Right lobe of liver (tissue), 6 donors: ENCODE measurements at regions not wholly inside any gene's neighbourhood (a gene's known extent, or its start where the extent isn't known, plus 50 kb on each side); places are given as distances from the start of the nearest gene placed in this dataset.
A peak's percentile ranks its signal among the peaks of the same experiment; 100 is the strongest.

Experiments used
- ATAC-seq, 4 donors: fragments of 200-7000 bp; cut with Tn5 transposase; one replicate each; pipeline ENCODE4 v1.9.1; 2020; ENCODE audit warnings: mild to moderate bottlenecking in 4 of 4, moderate library complexity in 4 of 4
- DNase-seq, 3 donors: peaks; one replicate each; pipeline ENCODE4 v3.0.0-alpha.2; 2020
- H3K27ac ChIP-seq, 3 donors: fragments of 200-600 bp; one replicate each; pipeline ENCODE4 v1.8.0; 2022
- H3K27me3 ChIP-seq, 2 donors: fragments of 200-600 bp; one replicate each; pipeline ENCODE4 v1.8.0; 2022
- H3K36me3 ChIP-seq, 4 donors: fragments of 200-600 bp; sonication (generic) in 1 of 4; one replicate each; pipeline versions ENCODE4 v1.5.1 to v1.8.0; 2017 to 2022; ENCODE audit warnings: control low read depth in 1 of 4
- H3K4me1 ChIP-seq, 4 donors: fragments of 200-600 bp; sonication (generic) in 1 of 4; one replicate each; pipeline versions ENCODE4 v1.5.1 to v1.8.0; 2017 to 2022; ENCODE audit warnings: control low read depth in 1 of 4
- H3K4me3 ChIP-seq, 3 donors: fragments of 200-600 bp; one replicate each; pipeline ENCODE4 v1.8.0; 2022
- H3K9me3 ChIP-seq, 4 donors: fragments of 200-600 bp; sonication (generic) in 1 of 4; one replicate each; pipeline versions ENCODE4 v1.5.1 to v1.8.0; 2017 to 2022; ENCODE audit warnings: control low read depth in 1 of 4
- POLR2A ChIP-seq: fragments of 450-650 bp; IDR thresholded peaks from one replicate; pipeline ENCODE4 v1.6.1; 2017; ENCODE audit warnings: antibody characterized with exemption, mild to moderate bottlenecking
- WGBS: methylation state at CpG from one replicate; pipeline ENCODE4 v1.1.6; 2018; ENCODE audit warnings: low coverage, low lambda C conversion rate; ENCODE audit not compliant: insufficient coverage; ENCODE audit errors: missing lambda C conversion rate; 5-methylcytosine and 5-hydroxymethylcytosine counted together
- intact Hi-C, 2 donors: fragments of 100-400 bp; cut with DNase I; formaldehyde crosslinking; loops; one replicate each; pipeline versions ENCODE4 v1.11.2 to v1.14.1; 2022
- TF ChIP-seq, protein P1 (sequence below), 4 donors: fragments of 200-600 bp in 3 of 4; fragments of 450-650 bp in 1 of 4; IDR thresholded peaks; one replicate each; pipeline versions ENCODE4 v1.5.1 to v1.8.0; 2016 to 2022; ENCODE audit warnings: antibody characterized with exemption in 4 of 4, mild to moderate bottlenecking in 2 of 4
- donor health status: DM: no; HTN: yes; CAD: no.
- donor health status: DM: no; HTN: no; CAD: no.
- donor health status: DM: no; HTN: no; CAD: no.
- donor health status: DM: no; HTN: yes; CAD: no.
- donor health status: DM: no; HTN: yes; CAD: no.

DNA sequence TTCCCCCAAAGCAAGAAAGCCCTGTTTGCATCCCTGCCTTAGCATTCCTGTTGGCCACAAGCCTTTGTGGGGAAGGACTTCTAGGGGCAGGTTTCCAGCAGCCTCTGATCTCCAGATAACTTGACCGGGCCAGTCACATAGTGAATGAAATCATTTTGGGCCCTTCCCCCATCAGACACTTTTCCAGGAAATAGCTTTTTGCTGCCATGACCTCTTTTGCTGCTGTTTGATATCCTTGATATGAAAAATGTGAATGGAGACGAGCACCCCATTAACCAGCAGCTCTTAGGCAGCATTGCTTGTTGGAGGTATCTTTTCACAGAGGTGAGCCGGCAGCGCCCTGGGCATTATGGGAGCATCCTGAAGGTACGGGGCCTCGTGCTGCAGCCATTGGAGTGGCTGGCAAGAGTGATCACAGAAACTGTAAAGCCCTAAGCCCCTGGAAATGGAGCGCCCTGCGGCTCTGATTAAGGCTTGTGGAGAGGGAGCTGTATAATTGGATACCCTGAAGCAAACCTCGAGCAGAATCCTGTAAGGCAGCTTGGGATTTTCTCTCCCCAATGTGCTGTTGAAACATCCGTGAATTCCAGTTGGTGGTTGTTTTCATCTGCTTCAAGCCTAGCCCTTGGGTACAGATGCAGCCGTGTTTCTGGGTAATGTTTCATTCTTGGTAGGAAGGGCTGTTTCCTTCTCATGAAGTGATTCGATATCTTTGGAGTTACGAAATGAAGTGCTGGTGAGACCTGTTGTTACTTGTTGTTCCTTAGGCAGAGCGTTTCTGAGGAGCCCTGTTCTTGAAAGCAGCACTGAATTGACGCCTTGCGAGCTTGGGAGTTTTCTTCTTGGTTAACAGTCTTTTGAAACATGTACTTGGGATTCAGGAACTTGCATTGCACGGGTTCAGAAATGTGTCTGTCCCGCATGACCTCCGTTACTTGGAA, 179.0 kb downstream of the PTEN start:
- no peaks in the 10 kb centered on the region for H3K36me3 ChIP-seq
- no peaks in the 10 kb centered on the region for H3K27me3 ChIP-seq
- peak overlapping the region in 1 of 3 donors; percentile 38 for H3K27ac ChIP-seq
- TF ChIP-seq, protein P1, sequence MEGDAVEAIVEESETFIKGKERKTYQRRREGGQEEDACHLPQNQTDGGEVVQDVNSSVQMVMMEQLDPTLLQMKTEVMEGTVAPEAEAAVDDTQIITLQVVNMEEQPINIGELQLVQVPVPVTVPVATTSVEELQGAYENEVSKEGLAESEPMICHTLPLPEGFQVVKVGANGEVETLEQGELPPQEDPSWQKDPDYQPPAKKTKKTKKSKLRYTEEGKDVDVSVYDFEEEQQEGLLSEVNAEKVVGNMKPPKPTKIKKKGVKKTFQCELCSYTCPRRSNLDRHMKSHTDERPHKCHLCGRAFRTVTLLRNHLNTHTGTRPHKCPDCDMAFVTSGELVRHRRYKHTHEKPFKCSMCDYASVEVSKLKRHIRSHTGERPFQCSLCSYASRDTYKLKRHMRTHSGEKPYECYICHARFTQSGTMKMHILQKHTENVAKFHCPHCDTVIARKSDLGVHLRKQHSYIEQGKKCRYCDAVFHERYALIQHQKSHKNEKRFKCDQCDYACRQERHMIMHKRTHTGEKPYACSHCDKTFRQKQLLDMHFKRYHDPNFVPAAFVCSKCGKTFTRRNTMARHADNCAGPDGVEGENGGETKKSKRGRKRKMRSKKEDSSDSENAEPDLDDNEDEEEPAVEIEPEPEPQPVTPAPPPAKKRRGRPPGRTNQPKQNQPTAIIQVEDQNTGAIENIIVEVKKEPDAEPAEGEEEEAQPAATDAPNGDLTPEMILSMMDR (IDR thresholded peaks at IDR 0.05), result no peak
- peak; percentile 33 for TF ChIP-seq POLR2A
- ATAC-seq, result peak; percentile 44 to 78 (median 54)
- intact Hi-C loops, result no loop called here
- H3K9me3 ChIP-seq, result no peaks in the 10 kb centered on the region
- DNase-seq, result no peak
- WGBS, result 79% methylated on average over 14 of the region's 19 CpGs
- H3K4me1 ChIP-seq, result peaks cover 0 to 9% (median 0%) of the 10 kb centered on the region in 4 donors
- no peak overlapping the region for H3K4me3 ChIP-seq

DNA sequence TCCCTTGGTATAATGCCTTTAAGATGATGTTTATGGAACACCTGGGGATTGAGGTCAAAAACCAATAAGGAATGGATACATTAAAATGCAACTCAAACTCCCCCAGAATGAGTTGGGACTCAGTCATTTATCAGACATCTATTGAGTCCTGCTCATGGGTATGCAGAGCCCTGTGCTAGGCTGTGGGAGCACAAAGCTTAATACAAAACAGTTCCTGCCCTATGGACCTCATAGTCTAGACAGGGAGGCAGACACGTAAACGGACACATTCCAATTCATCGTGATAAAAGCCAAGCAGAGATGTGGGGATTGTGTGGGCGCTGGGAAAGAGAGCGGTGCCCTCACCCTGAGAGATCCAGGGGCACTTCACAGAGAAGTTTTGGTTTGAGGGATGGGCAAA, 181.7 kb downstream of the PTEN start:
- Histone ChIP-seq H3K4me1 (peaks cover 0 to 9% (median 0%) of the 10 kb centered on the region in 4 donors), H3K9me3 (no peaks in the 10 kb centered on the region), H3K4me3 (no peak overlapping the region), H3K27ac (no peak overlapping the region), H3K27me3 (no peaks in the 10 kb centered on the region), H3K36me3 (no peaks in the 10 kb centered on the region)
- no peak for ATAC-seq
- 90% methylated on average over 5 of the region's 5 CpGs for WGBS
- DNase-seq, result no peak
- intact Hi-C loops, result no loop called here
- TF ChIP-seq, protein P1 (IDR thresholded peaks at IDR 0.05), result no peak
- no peak for TF ChIP-seq POLR2A

DNA sequence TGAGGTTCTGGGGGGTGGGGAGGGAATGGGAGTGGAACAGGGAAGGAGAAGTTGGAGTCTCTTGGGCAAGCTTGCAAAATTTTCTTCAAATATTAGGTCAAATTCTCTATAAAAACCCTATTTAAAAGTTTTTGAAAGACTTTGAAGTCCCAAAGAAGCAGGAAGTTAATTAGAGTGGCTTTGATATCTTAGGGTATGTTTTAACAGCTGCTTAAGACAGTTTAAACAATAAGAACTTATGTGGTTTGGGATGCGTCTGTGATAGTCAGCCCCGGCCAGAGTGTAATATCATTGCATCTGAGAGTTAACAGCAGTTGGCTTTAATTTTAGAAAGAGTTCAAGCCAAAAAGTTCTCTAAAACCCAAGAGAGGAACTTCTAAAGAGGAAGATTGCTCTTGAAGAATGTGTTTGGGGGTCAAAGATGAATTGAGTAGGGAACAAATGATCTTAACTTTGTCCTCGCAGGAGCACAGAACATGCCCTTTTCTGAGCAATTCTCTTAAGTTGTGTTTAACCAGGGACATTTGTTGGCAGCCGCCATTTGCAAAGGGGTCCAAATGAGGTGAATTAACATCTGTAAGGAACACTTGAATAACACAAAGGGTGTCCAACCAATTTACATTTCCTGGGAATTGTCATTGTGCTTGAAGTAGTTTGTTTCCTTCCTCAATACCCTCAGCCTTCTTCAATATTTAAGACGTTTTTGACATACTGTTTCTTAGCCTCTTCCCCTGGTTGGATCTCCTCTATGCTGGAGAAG, 182.4 kb downstream of the PTEN start:
- intact Hi-C loops, result no loop called here
- H3K27ac ChIP-seq, result no peak overlapping the region

DNA sequence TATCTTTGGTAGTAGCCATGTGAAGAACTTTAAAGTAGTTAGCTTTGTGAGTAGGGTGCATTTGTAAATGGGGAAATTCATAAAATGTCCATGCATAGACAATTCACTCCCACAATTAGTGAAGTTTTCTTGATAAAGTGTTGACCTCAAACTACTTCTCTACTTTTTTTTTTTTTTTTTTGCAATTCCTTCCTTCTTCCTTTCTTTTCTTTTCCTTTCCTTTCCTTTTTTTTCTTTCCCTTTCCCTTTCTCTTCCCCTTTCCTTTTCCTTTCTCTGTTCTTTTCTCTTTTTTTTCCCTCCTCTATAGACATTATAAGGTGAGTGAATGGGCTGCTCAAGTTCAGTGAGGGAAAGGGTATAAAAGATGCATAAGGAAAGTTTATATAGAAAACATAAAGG, 184.2 kb downstream of the PTEN start:
- no peak for ATAC-seq
- TF ChIP-seq, protein P1 (IDR thresholded peaks at IDR 0.05), result no peak
- no peak for TF ChIP-seq POLR2A
- Histone ChIP-seq H3K4me3 (no peak overlapping the region), H3K27ac (no peak overlapping the region), H3K9me3 (no peaks in the 10 kb centered on the region), H3K4me1 (no peaks in the 10 kb centered on the region), H3K36me3 (no peaks in the 10 kb centered on the region), H3K27me3 (no peaks in the 10 kb centered on the region)
- no peak for DNase-seq
- intact Hi-C loops, result no loop called here

More for the DNA sequence above, 182.4 kb downstream of the PTEN start:
- DNase-seq (no peak), ATAC-seq (peak in 3 of 4 donors; percentile 14 to 43 (median 27))
- 45% methylated on average over 5 of the region's 5 CpGs for WGBS
- TF ChIP-seq, protein P1 (IDR thresholded peaks at IDR 0.05), result no peak
- TF ChIP-seq POLR2A, result no peak
- Histone ChIP-seq H3K27me3 (no peaks in the 10 kb centered on the region), H3K4me1 (peaks cover 0 to 9% (median 0%) of the 10 kb centered on the region in 4 donors), H3K9me3 (no peaks in the 10 kb centered on the region), H3K36me3 (no peaks in the 10 kb centered on the region), H3K4me3 (no peak overlapping the region)
